ENCODE measurements at regions not wholly inside any gene's neighbourhood (a gene's known extent, or its start where the extent isn't known, plus 50 kb on each side); places are given as distances from the start of the nearest gene placed in this dataset.
"Not testable (repeated sequence)": the region's sequence is repeated elsewhere in the genome, so short reads cannot be mapped to it uniquely, and the experiment has no call there.

GRCh38 chr3:152622811-152623167 lies 212.1 kb upstream of the P2RY1 start:
- no peak for DNase-seq

- DNase-seq, result no peak
These were observed 211.5 kb upstream of the P2RY1 start for GRCh38 chr3:152623286-152623911.

GRCh38 chr3:152626226-152626625 lies 208.7 kb upstream of the P2RY1 start:
- no peak for DNase-seq

GRCh38 chr3:152628496-152628895 lies 206.4 kb upstream of the P2RY1 start:
- no peak for DNase-seq

- no peak for DNase-seq
These were observed 205.4 kb upstream of the P2RY1 start for GRCh38 chr3:152629363-152630122.

- no peak for DNase-seq
These were observed 199.5 kb upstream of the P2RY1 start for GRCh38 chr3:152635389-152635788.

- no peak for DNase-seq
These were observed 198.3 kb upstream of the P2RY1 start for GRCh38 chr3:152636651-152637050.

- no peak for DNase-seq
These were observed 196.7 kb upstream of the P2RY1 start for GRCh38 chr3:152638214-152638613.

GRCh38 chr3:152638707-152639450 lies 196.1 kb upstream of the P2RY1 start:
- peak; percentile 15 for DNase-seq

- no peak for DNase-seq
These were observed 193.7 kb upstream of the P2RY1 start for GRCh38 chr3:152641198-152641597.

- no peak for DNase-seq
These were observed 192.3 kb upstream of the P2RY1 start for GRCh38 chr3:152642658-152643057.

GRCh38 chr3:152644478-152644877 lies 190.5 kb upstream of the P2RY1 start:
- no peak for DNase-seq

- no peak for DNase-seq
These were observed 188.9 kb upstream of the P2RY1 start for GRCh38 chr3:152646004-152646403.

GRCh38 chr3:152650177-152650576 lies 184.8 kb upstream of the P2RY1 start:
- DNase-seq, result no peak

- DNase-seq, result not testable (repeated sequence)
These were observed 184.0 kb upstream of the P2RY1 start for GRCh38 chr3:152650923-152651322.

GRCh38 chr3:152656214-152656971 lies 178.5 kb upstream of the P2RY1 start:
- DNase-seq, result no peak

- DNase-seq, result no peak
These were observed 178.0 kb upstream of the P2RY1 start for GRCh38 chr3:152656972-152657355.

GRCh38 chr3:152658977-152659720 lies 175.8 kb upstream of the P2RY1 start:
- no peak for DNase-seq

- no peak for DNase-seq
These were observed 172.8 kb upstream of the P2RY1 start for GRCh38 chr3:152662157-152662556.

- no peak for DNase-seq
These were observed 170.2 kb upstream of the P2RY1 start for GRCh38 chr3:152664766-152665165.

- no peak for DNase-seq
These were observed 167.7 kb upstream of the P2RY1 start for GRCh38 chr3:152667267-152667666.

- no peak for DNase-seq
These were observed 165.4 kb upstream of the P2RY1 start for GRCh38 chr3:152669560-152669959.
